HUES6 (cell line): ENCODE measurements at regions not wholly inside any gene's neighbourhood (a gene's known extent, or its start where the extent isn't known, plus 50 kb on each side); places are given as distances from the start of the nearest gene placed in this dataset.

Experiments used
- H3K27ac ChIP-seq: 2 replicates; pipeline ENCODE4 v1.7.0; 2013; ENCODE audit warnings: low read depth, mild to moderate bottlenecking, low read length, inconsistent platforms
- H3K27me3 ChIP-seq: 2 replicates; pipeline ENCODE4 v1.6.1; 2013; ENCODE audit warnings: low read length; ENCODE audit not compliant: control insufficient read depth, insufficient read depth
- H3K36me3 ChIP-seq: 2 replicates; pipeline ENCODE4 v1.6.1; 2013; ENCODE audit warnings: low read length; ENCODE audit not compliant: control insufficient read depth, insufficient read depth
- H3K4me1 ChIP-seq: 2 replicates; pipeline ENCODE4 v1.6.1; 2013; ENCODE audit warnings: low read length; ENCODE audit not compliant: control insufficient read depth, insufficient read depth
- H3K4me3 ChIP-seq: 2 replicates; pipeline ENCODE4 v1.5.1; 2013; ENCODE audit warnings: low read depth, low read length
- H3K9ac ChIP-seq: one replicate; pipeline ENCODE4 v1.6.1; 2013; ENCODE audit warnings: mild to moderate bottlenecking, low read length
- H3K9me3 ChIP-seq: 2 replicates; pipeline ENCODE4 v1.6.1; 2013; ENCODE audit warnings: low read depth, low read length; ENCODE audit not compliant: control insufficient read depth, insufficient read depth

DNA sequence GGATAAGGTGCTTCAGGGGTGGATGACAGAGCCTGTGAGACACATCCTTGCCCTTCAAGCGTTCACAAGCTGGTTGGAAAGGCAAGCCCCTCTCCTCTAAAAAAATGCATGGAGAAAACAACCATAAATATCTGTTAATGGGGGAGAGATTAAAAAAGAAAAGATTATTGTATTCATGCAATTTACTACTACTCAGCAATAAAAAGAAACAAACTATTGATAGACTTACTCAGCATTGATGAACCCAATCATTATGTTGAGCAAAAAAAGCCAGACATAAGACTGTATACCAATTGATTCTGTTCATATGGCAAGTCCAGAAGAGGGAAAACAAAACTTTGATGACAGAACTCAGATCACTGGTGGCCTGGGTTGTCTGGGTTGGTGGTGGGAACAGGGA lies 138.7 kb upstream of the IRF2BP2 start:
- peaks cover 30% of the 10 kb centered on the region for H3K4me1 ChIP-seq
- no peak overlapping the region for H3K27ac ChIP-seq
- H3K36me3 ChIP-seq: no peaks in the 10 kb centered on the region
- H3K4me3 ChIP-seq: no peak overlapping the region
- H3K9me3 ChIP-seq: no peaks in the 10 kb centered on the region
- H3K9ac ChIP-seq: no peak overlapping the region
- no peaks in the 10 kb centered on the region; the same call in 1 of the 2 replicates for H3K27me3 ChIP-seq

DNA sequence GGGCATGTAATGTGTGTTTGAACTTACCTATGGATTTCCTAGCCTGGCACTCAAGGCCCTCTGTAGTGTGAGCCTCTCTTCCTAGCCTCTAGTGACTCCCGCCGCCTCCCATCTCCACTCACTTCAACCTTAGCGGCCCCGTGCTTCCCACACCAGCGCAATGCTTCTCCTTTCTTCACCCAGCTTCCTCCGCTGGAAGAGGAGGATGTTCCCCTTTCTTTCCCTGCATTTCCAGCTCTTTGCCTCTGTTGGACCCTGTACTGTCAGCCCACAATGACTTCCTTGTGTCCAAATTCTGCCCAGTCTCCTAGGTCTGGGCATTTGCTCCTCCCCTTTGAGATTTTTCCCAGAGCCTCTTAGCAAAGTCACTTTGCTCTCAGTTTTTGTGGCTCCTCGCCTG lies 138.1 kb upstream of the IRF2BP2 start:
- no peak overlapping the region for H3K27ac ChIP-seq
- H3K9ac ChIP-seq: no peak overlapping the region
- no peaks in the 10 kb centered on the region for H3K36me3 ChIP-seq
- H3K9me3 ChIP-seq: no peaks in the 10 kb centered on the region
- no peaks in the 10 kb centered on the region; the same call in 1 of the 2 replicates for H3K27me3 ChIP-seq
- peaks cover 37% of the 10 kb centered on the region for H3K4me1 ChIP-seq
- no peak overlapping the region for H3K4me3 ChIP-seq

DNA sequence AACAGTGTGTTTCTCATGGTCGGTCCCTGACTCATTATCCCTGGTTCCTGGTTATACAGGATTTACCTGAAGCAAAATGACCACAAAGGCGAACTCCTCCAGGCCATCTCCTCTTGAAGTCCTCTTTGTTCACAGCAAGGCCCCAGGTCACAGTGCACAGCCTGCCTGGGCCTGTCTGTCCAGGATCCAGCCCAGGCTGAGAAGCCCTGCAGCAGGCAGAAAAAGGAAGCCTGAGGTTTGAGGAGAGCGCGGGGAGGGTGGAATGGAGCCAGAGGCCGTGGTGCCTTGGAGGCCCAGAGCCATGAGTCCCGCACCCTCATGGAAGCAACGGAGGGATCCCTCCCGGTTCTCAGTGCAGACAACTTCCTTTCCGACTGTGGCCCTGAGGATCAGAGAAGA lies 136.8 kb upstream of the IRF2BP2 start:
- peaks cover 39% of the 10 kb centered on the region for H3K4me1 ChIP-seq
- no peak overlapping the region for H3K27ac ChIP-seq
- H3K9ac ChIP-seq: no peak overlapping the region
- no peak overlapping the region for H3K4me3 ChIP-seq
- no peaks in the 10 kb centered on the region for H3K27me3 ChIP-seq
- no peaks in the 10 kb centered on the region for H3K9me3 ChIP-seq
- H3K36me3 ChIP-seq: no peaks in the 10 kb centered on the region

DNA sequence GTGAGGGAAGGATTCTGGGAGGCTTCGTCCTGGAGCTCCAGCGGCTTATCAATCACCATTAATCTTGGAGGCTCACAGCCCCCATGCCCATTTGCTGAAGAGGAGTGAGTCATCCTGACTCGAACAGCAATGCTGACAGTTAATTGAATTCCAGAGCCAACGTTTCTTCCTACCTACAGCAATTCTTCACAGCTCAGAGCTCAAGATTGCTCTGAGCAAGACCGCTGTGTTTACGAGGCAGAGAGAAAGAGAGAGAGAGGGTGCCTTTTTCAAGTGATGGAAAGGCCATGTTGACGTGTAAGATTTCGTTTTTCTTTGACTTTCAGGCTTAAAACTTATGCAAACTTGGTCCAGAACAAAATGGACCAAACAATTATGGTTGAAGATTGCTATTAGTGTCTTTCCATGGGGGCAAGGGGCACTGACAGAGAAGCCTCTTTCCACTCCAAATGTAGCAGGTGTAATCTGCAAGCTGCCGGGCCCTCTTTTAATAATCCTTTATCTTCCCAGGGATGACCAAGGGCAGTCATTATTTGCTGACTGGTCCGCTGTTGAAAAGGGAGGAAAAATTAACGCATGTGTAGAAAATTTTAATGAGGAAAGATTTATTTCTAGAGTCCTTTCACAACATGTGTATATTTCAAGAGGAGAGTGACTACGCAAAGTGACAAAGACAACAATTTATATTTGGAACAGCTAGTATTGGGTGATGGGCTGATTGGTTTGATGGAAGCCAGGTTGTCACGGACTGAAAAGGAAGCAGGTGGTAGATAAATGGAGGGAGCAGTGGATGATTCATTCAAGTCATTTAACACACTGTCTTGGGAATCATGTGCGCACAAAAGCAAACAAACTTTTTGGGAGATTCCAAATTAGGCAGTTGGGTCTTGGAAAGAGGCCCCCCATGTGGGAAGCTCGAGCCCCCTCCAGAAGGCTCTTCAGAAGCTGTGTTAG lies 136.1 kb upstream of the IRF2BP2 start:
- Histone ChIP-seq H3K9me3 (no peaks in the 10 kb centered on the region), H3K27me3 (no peaks in the 10 kb centered on the region), H3K36me3 (no peaks in the 10 kb centered on the region), H3K27ac (no peak overlapping the region), H3K9ac (no peak overlapping the region), H3K4me3 (no peak overlapping the region), H3K4me1 (peaks cover 36% of the 10 kb centered on the region)

GRCh38 chr1:234745276-234745675 lies 135.3 kb upstream of the IRF2BP2 start:
- Histone ChIP-seq H3K27ac (no peak overlapping the region), H3K36me3 (no peaks in the 10 kb centered on the region), H3K4me3 (no peak overlapping the region), H3K27me3 (no peaks in the 10 kb centered on the region), H3K9me3 (no peaks in the 10 kb centered on the region), H3K4me1 (peaks cover 36% of the 10 kb centered on the region), H3K9ac (no peak overlapping the region)

DNA sequence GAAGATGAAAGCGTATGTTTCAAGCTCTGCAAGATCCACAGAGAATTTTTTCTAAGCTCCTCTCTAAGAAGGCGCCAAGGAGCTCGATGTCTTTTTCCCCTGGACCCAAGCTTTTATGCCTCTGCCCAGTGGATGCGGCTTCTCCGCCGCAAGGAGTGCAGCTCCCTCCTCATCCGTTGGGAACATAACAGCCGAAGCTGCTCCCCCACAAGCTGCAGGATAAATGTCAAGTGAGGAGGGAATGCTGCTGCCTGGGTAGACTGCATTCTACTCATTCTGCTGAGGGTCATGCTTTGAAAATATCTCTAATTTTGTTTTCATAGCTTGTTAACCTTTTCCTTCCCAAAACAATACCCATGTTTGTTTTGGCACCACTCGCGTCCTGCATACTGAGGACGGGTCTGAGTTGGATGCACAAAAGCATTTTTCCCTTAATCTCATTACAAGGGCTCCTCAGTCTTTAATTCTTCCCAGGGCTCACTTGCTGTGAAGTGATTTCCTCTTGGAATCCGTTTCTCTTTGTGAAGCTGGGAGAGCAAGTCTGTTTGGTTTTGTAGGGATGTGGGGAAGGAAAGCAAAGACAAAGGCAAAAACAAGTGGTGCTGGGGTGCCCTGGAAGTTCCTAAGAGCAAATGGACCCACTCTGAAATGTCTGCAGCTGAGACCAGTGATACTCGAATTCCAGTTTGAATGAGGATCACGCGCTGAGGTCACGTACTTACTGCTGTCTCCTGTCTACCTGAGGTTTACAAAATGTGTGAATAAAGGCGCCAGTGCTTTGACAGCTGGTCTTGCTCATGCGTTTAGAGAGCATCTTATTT lies 134.0 kb upstream of the IRF2BP2 start:
- no peaks in the 10 kb centered on the region for H3K36me3 ChIP-seq
- no peak overlapping the region for H3K27ac ChIP-seq
- peak overlapping the region; percentile 22; the same call in 1 of the 2 replicates for H3K4me3 ChIP-seq
- no peaks in the 10 kb centered on the region for H3K27me3 ChIP-seq
- H3K9me3 ChIP-seq: no peaks in the 10 kb centered on the region
- H3K9ac ChIP-seq: no peak overlapping the region
- H3K4me1 ChIP-seq: peaks cover 36% of the 10 kb centered on the region

DNA sequence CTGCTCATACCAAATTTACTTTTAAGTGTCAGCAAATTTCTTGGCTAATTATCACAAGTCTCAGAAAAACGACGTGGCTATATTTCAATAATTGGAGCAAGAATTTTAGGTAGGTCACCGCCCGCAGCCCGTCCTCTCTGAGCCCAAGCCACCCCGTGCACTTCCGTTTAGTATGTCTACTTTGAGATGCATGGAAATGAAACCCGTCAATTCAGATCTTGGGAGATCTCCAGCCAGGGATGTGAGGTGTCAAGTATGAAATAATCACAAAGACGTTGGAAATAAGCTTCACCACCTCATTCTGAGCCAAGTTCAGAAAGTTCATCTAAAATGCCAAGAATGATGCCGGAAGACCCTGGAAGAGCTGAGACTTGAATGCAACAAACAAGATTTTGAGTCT lies 132.6 kb upstream of the IRF2BP2 start:
- Histone ChIP-seq H3K27me3 (no peaks in the 10 kb centered on the region), H3K4me3 (no peak overlapping the region), H3K36me3 (no peaks in the 10 kb centered on the region), H3K4me1 (peaks cover 41% of the 10 kb centered on the region), H3K27ac (no peak overlapping the region), H3K9me3 (no peaks in the 10 kb centered on the region), H3K9ac (no peak overlapping the region)

- no peak overlapping the region for H3K9ac ChIP-seq
- 0 out of 2 replicates have a peak, but pooled peaks cover 6% of the 10 kb centered on the region for H3K4me1 ChIP-seq
- H3K4me3 ChIP-seq: no peak overlapping the region
These were observed 128.0 kb upstream of the IRF2BP2 start for GRCh38 chr1:234737967-234738314.

GRCh38 chr1:234735916-234736315 lies 125.9 kb upstream of the IRF2BP2 start:
- Histone ChIP-seq H3K27ac (no peak overlapping the region), H3K9me3 (no peaks in the 10 kb centered on the region), H3K27me3 (no peaks in the 10 kb centered on the region), H3K4me3 (no peak overlapping the region), H3K9ac (no peak overlapping the region), H3K4me1 (0 out of 2 replicates have a peak, but pooled peaks cover 6% of the 10 kb centered on the region), H3K36me3 (no peaks in the 10 kb centered on the region)

More at GRCh38 chr1:234737967-234738314, 128.0 kb upstream of the IRF2BP2 start:
- Histone ChIP-seq H3K36me3 (no peaks in the 10 kb centered on the region), H3K9me3 (no peaks in the 10 kb centered on the region), H3K27me3 (no peaks in the 10 kb centered on the region), H3K27ac (no peak overlapping the region)

DNA sequence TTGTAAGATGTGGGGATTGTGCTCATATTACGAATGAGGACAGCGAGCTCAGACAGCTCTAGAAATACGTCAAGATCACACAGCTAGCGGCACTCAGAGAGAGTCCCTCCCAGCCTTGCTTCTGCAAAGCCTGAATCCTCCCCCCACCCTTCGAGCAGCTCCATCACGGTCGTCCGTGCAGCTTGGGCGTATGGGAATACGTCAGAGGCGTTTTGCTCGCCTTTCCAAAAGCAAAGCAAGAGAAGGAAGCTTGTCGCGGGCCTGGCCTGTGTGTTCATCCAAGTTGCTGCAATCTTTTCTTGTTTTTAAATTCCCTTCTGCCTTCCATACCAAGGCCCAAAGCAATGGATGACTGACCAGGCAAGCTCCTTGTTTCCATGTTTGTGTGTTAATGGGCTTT lies 125.5 kb upstream of the IRF2BP2 start:
- H3K4me1 ChIP-seq: peaks cover 8% of the 10 kb centered on the region; the same call in 1 of the 2 replicates
- H3K4me3 ChIP-seq: no peak overlapping the region
- H3K36me3 ChIP-seq: no peaks in the 10 kb centered on the region
- H3K9me3 ChIP-seq: no peaks in the 10 kb centered on the region
- H3K9ac ChIP-seq: no peak overlapping the region
- no peaks in the 10 kb centered on the region for H3K27me3 ChIP-seq
- H3K27ac ChIP-seq: no peak overlapping the region

GRCh38 chr1:234734869-234735268 lies 124.9 kb upstream of the IRF2BP2 start:
- Histone ChIP-seq H3K9ac (no peak overlapping the region), H3K36me3 (no peaks in the 10 kb centered on the region), H3K27ac (no peak overlapping the region), H3K27me3 (no peaks in the 10 kb centered on the region), H3K4me3 (no peak overlapping the region), H3K4me1 (peaks cover 9% of the 10 kb centered on the region; the same call in 1 of the 2 replicates), H3K9me3 (no peaks in the 10 kb centered on the region)
